ENCODE measurements at regions not wholly inside any gene's neighbourhood (a gene's known extent, or its start where the extent isn't known, plus 50 kb on each side); places are given as distances from the start of the nearest gene placed in this dataset.

GRCh38 chr4:33878710-33879109, 2365.6 kb downstream of the ARAP2 start:
- H4K20me1 ChIP-seq (ENCODE audit: insufficient read depth, low read length): no peaks in the 10 kb centered on the region
- no peak overlapping the region for H3K27ac ChIP-seq (ENCODE audit: low read depth in 1 of 2, low read length in 2 of 2)
- Mint-ChIP-seq H3K27ac (no peak overlapping the region), H3K9me3 (peaks cover 0 to 7% (median 2%) of the 10 kb centered on the region in 7 donors), H3K36me3 (no peaks in the 10 kb centered on the region), H3K4me3 (no peak overlapping the region), H3K4me1 (no peaks in the 10 kb centered on the region), H3K27me3 (ENCODE audit: low read depth in 3 of 3) (no peaks in the 10 kb centered on the region)
- H3K27me3 ChIP-seq (ENCODE audit: control insufficient read depth in 2 of 2, insufficient read depth in 2 of 2, low read length in 2 of 2): no peaks in the 10 kb centered on the region
- intact Hi-C loops (cut with micrococcal nuclease): no loop called here
- H3K4me3 ChIP-seq (replicated peaks in 1 of 3; ENCODE audit: low read depth in 2 of 3, low read length in 3 of 3): no peak overlapping the region
- no peaks in the 10 kb centered on the region for H3K36me3 ChIP-seq (replicated peaks in 1 of 2; ENCODE audit: control insufficient read depth in 1 of 2, insufficient read depth in 2 of 2, low read length in 2 of 2)
- H3K9me3 ChIP-seq (replicated peaks in 1 of 2; ENCODE audit: control insufficient read depth in 1 of 2, insufficient read depth in 1 of 2, low read length in 2 of 2): peaks cover 0 to 7% of the 10 kb centered on the region in 2 donors
- H2AFZ ChIP-seq (ENCODE audit: insufficient read depth, low read depth, low read length, poor library complexity, severe bottlenecking): no peak overlapping the region
- TF ChIP-seq CTCF (IDR thresholded peaks at IDR 0.05): no peak
- no peak overlapping the region for H3K9ac ChIP-seq (ENCODE audit: insufficient read depth, low read length, poor library complexity, severe bottlenecking)
- H3K4me1 ChIP-seq (ENCODE audit: control insufficient read depth in 1 of 2, insufficient read depth in 2 of 2, low read length in 2 of 2): no peaks in the 10 kb centered on the region
- no peaks in the 10 kb centered on the region for H3K79me2 ChIP-seq (ENCODE audit: insufficient read depth, low read length)
- DNase-seq: no peak
- no peak overlapping the region for H3K4me2 ChIP-seq (replicated peaks; ENCODE audit: extremely low read depth, low read length, poor library complexity, severe bottlenecking)

- TF ChIP-seq CTCF (IDR thresholded peaks at IDR 0.05): no peak
- Mint-ChIP-seq H3K27me3 (ENCODE audit: low read depth in 3 of 3) (no peaks in the 10 kb centered on the region), H3K27ac (no peak overlapping the region), H3K4me1 (no peaks in the 10 kb centered on the region), H3K36me3 (no peaks in the 10 kb centered on the region), H3K9me3 (peaks cover 0 to 8% (median 2%) of the 10 kb centered on the region in 7 donors), H3K4me3 (no peak overlapping the region)
- H3K9me3 ChIP-seq (replicated peaks in 1 of 2; ENCODE audit: control insufficient read depth in 1 of 2, insufficient read depth in 1 of 2, low read length in 2 of 2): peaks cover 0 to 7% of the 10 kb centered on the region in 2 donors
- no peak for DNase-seq
- intact Hi-C loops (cut with micrococcal nuclease): no loop called here
- H3K4me3 ChIP-seq (replicated peaks in 1 of 3; ENCODE audit: low read depth in 2 of 3, low read length in 3 of 3): no peak overlapping the region
- no peaks in the 10 kb centered on the region for H3K27me3 ChIP-seq (ENCODE audit: control insufficient read depth in 2 of 2, insufficient read depth in 2 of 2, low read length in 2 of 2)
- no peaks in the 10 kb centered on the region for H3K79me2 ChIP-seq (ENCODE audit: insufficient read depth, low read length)
- no peaks in the 10 kb centered on the region for H3K4me1 ChIP-seq (ENCODE audit: control insufficient read depth in 1 of 2, insufficient read depth in 2 of 2, low read length in 2 of 2)
- no peak overlapping the region for H2AFZ ChIP-seq (ENCODE audit: insufficient read depth, low read depth, low read length, poor library complexity, severe bottlenecking)
- H3K4me2 ChIP-seq (replicated peaks; ENCODE audit: extremely low read depth, low read length, poor library complexity, severe bottlenecking): no peak overlapping the region
- H4K20me1 ChIP-seq (ENCODE audit: insufficient read depth, low read length): no peaks in the 10 kb centered on the region
- no peaks in the 10 kb centered on the region for H3K36me3 ChIP-seq (replicated peaks in 1 of 2; ENCODE audit: control insufficient read depth in 1 of 2, insufficient read depth in 2 of 2, low read length in 2 of 2)
- no peak overlapping the region for H3K9ac ChIP-seq (ENCODE audit: insufficient read depth, low read length, poor library complexity, severe bottlenecking)
- 100% methylated on average over 1 of the region's 1 CpG for WGBS (ENCODE audit: insufficient coverage)
- H3K27ac ChIP-seq (ENCODE audit: low read depth in 1 of 2, low read length in 2 of 2): no peak overlapping the region
These were observed 2363.1 kb downstream of the ARAP2 start for GRCh38 chr4:33881176-33881575.
